K562 (cell line): ENCODE measurements at regions not wholly inside any gene's neighbourhood (a gene's known extent, or its start where the extent isn't known, plus 50 kb on each side); places are given as distances from the start of the nearest gene placed in this dataset.

Experiments
- ATAC-seq: fragments of 200-7000 bp; cut with Tn5 transposase; 3 replicates; pipeline ENCODE4 v1.9.1; 2020; ENCODE audit warnings: moderate library complexity
- BruUV-seq: library from RNA; stranded (reverse); fragments of 400-500 nt; replicated peaks from 2 replicates; lab custom pipeline; 2021; lab: Mats Ljungman, UMichigan
- CTCF ChIA-PET: fragments of 300-600 bp; formaldehyde crosslinking; extraction: SDS; loops from one replicate; lab custom pipeline; 2021; ENCODE audit warnings: low intra/inter-chr PET ratio; lab: Yijun Ruan, JAX
- POLR2A ChIA-PET: fragments of 300-600, 350-650 bp; sonication (Branson Sonifier 250); formaldehyde crosslinking; extraction: SDS; loops from one replicate; lab custom pipeline; 2021; ENCODE audit warnings: antibody characterized with exemption, inconsistent platforms; lab: Yijun Ruan, JAX
- DNase-seq, 4 experiments: peaks; one replicate each; pipeline versions ENCODE4 v3.0.0 to v3.0.0-alpha.2; 2011 to 2018; ENCODE audit warnings: low spot score in 3 of 4, mixed read lengths in 3 of 4; ENCODE audit errors: extremely low read depth in 1 of 4
- FAIRE-seq: peaks from 2 replicates; lab custom pipeline; 2011; peaks lifted over from hg19 to GRCh38; lab: Jason Lieb, UNC
- H2AFZ ChIP-seq: 2 replicates; pipeline ENCODE4 v1.6.0; 2011; ENCODE audit warnings: low read depth, low read length, control low read depth, inconsistent platforms
- H3K27ac ChIP-seq: fragments of 200-600 bp; 3 replicates; pipeline ENCODE4 v1.8.0; 2011; ENCODE audit warnings: low read depth, mild to moderate bottlenecking, control low read depth, inconsistent platforms, low read length, moderate library complexity, mixed read lengths; ENCODE audit errors: extremely low read depth
- H3K27me3 ChIP-seq, 2 experiments: fragments of 300-600 bp in 1 of 2; 2 replicates in 1 of 2; 3 replicates in 1 of 2; pipeline versions ENCODE4 v1.6.0 to v1.8.0; 2011; ENCODE audit warnings: inconsistent platforms in 2 of 2, low read length in 2 of 2, mild to moderate bottlenecking in 1 of 2, mixed read lengths in 1 of 2, moderate library complexity in 1 of 2; ENCODE audit not compliant: control insufficient read depth in 2 of 2, insufficient read depth in 2 of 2
- H3K36me3 ChIP-seq: fragments of 300-600 bp; 3 replicates; pipeline ENCODE4 v1.8.0; 2011; ENCODE audit warnings: mild to moderate bottlenecking, low read length, inconsistent platforms; ENCODE audit not compliant: control insufficient read depth, insufficient read depth
- H3K4me1 ChIP-seq, 2 experiments: fragments of 200-600 bp in 1 of 2; replicated peaks in 1 of 2; 2 replicates in 1 of 2; 3 replicates in 1 of 2; pipeline versions ENCODE4 v1.5.1 to v1.8.0; 2011; ENCODE audit warnings: inconsistent platforms in 2 of 2, low read length in 2 of 2, mild to moderate bottlenecking in 1 of 2, mixed read lengths in 1 of 2, moderate library complexity in 1 of 2; ENCODE audit not compliant: control insufficient read depth in 2 of 2, insufficient read depth in 2 of 2
- H3K4me2 ChIP-seq: 2 replicates; pipeline ENCODE4 v1.6.1; 2011; ENCODE audit warnings: low read length, control low read depth, inconsistent platforms, mixed read lengths; ENCODE audit not compliant: insufficient read depth
- H3K4me3 ChIP-seq: fragments of 200-600 bp; sonication (generic), shearing (Covaris generic); 2 replicates; pipeline ENCODE4 v1.5.1; 2016; ENCODE audit warnings: control low read depth, inconsistent platforms
- H3K79me2 ChIP-seq: fragments of 200-600 bp; 3 replicates; pipeline ENCODE4 v1.8.0; 2011; ENCODE audit warnings: low read length, inconsistent platforms; ENCODE audit not compliant: control insufficient read depth, insufficient read depth
- H3K9ac ChIP-seq, 2 experiments: 2 replicates each; pipeline versions ENCODE4 v1.6.0 to v1.6.1; 2011; ENCODE audit warnings: low read depth in 2 of 2, low read length in 2 of 2, control low read depth in 1 of 2, inconsistent platforms in 1 of 2, mild to moderate bottlenecking in 1 of 2, mixed read lengths in 1 of 2; ENCODE audit not compliant: insufficient read depth in 1 of 2
- H3K9me1 ChIP-seq: one replicate; pipeline ENCODE4 v1.6.0; 2011; ENCODE audit warnings: inconsistent platforms, mild to moderate bottlenecking, low read length, moderate library complexity; ENCODE audit not compliant: control insufficient read depth, insufficient read depth
- H3K9me3 ChIP-seq: replicated peaks from 2 replicates; pipeline ENCODE4 v1.5.1; 2011; ENCODE audit warnings: low read depth, low read length, inconsistent platforms; ENCODE audit not compliant: control insufficient read depth, insufficient read depth
- H4K20me1 ChIP-seq: replicated peaks from 2 replicates; pipeline ENCODE4 v1.6.1; 2011; ENCODE audit warnings: low read length, inconsistent platforms, mixed read lengths; ENCODE audit not compliant: control insufficient read depth, insufficient read depth
- ARHGAP35 ChIP-seq: fragments of 450-650 bp; IDR thresholded peaks from 2 replicates; pipeline ENCODE4 v1.6.1; 2018; ENCODE audit not compliant: partially characterized antibody
- CTCF ChIP-seq, 3 experiments: IDR thresholded peaks in 2 of 3; conservative IDR thresholded peaks in 1 of 3; 2 replicates each; pipeline ENCODE4 v1.5.1; 2011 to 2012; ENCODE audit warnings: low read length in 3 of 3, mild to moderate bottlenecking in 3 of 3, control low read depth in 2 of 3, improper control_type of control experiment in 1 of 3, inconsistent platforms in 1 of 3, low read depth in 1 of 3, mixed read lengths in 1 of 3, moderate library complexity in 1 of 3; ENCODE audit not compliant: insufficient read depth in 2 of 3
- EGR1 ChIP-seq: fragments of 450-650 bp; conservative IDR thresholded peaks from 2 replicates; pipeline ENCODE4 v1.6.1; 2017; ENCODE audit warnings: mild to moderate bottlenecking
- ESRRB ChIP-seq: fragments of 250-450 bp; sonication (Bioruptor Pico); IDR thresholded peaks from 2 replicates; pipeline ENCODE4 v1.5.0; 2020; ENCODE audit warnings: mild to moderate bottlenecking, moderate library complexity, borderline replicate concordance
- FOXP4 ChIP-seq: sonication (generic); formaldehyde crosslinking; IDR thresholded peaks from 2 replicates; pipeline ENCODE4 v1.8.0; 2022; ENCODE audit warnings: mild to moderate bottlenecking, missing genetic modification reagents, borderline replicate concordance
- FUS ChIP-seq: fragments of 200-400 bp; formaldehyde crosslinking; optimal IDR thresholded peaks from 2 replicates; pipeline ENCODE3; 2017; ENCODE audit warnings: low read depth, low read length
- GATA2 ChIP-seq: sonication (generic); formaldehyde crosslinking; IDR thresholded peaks from 2 replicates; pipeline ENCODE4 v1.4.0; 2020; ENCODE audit warnings: mild to moderate bottlenecking, missing genetic modification reagents
- MAZ ChIP-seq, 2 experiments: fragments of 450-650 bp in 1 of 2; sonication (generic) in 1 of 2; formaldehyde crosslinking; IDR thresholded peaks in 1 of 2; conservative IDR thresholded peaks in 1 of 2; 2 replicates each; pipeline versions ENCODE4 v1.4.0 to v1.5.0; 2020; ENCODE audit warnings: mild to moderate bottlenecking in 1 of 2, missing genetic modification reagents in 1 of 2
- MEIS2 ChIP-seq: fragments of 450-650 bp; IDR thresholded peaks from 2 replicates; pipeline ENCODE4 v1.6.1; 2014; ENCODE audit warnings: mild to moderate bottlenecking; ENCODE audit not compliant: partially characterized antibody
- NRF1 ChIP-seq, 2 experiments: fragments of 450-650 bp; IDR thresholded peaks in 1 of 2; conservative IDR thresholded peaks in 1 of 2; 2 replicates each; pipeline ENCODE4 v1.6.1; 2014; ENCODE audit warnings: mild to moderate bottlenecking in 2 of 2
- POLR2B ChIP-seq: fragments of 450-650 bp; IDR thresholded peaks from 2 replicates; pipeline ENCODE4 v1.6.1; 2018; ENCODE audit warnings: low read depth; ENCODE audit not compliant: partially characterized antibody
- RAD21 ChIP-seq, 2 experiments: fragments of 250-450 bp in 1 of 2; fragments of 450-650 bp in 1 of 2; sonication (Bioruptor Pico) in 1 of 2; formaldehyde crosslinking in 1 of 2; IDR thresholded peaks in 1 of 2; conservative IDR thresholded peaks in 1 of 2; 2 replicates each; pipeline versions ENCODE4 v1.4.0 to v1.8.0; 2020 to 2022; ENCODE audit warnings: mild to moderate bottlenecking in 2 of 2, moderate library complexity in 1 of 2
- RNF219 ChIP-seq: fragments of 250-450 bp; sonication (Bioruptor Pico); IDR thresholded peaks from 2 replicates; pipeline ENCODE4 v1.5.0; 2022; ENCODE audit warnings: mild to moderate bottlenecking
- SMARCE1 ChIP-seq: fragments of 450-650 bp; IDR thresholded peaks from 2 replicates; pipeline ENCODE4 v1.7.1; 2016; ENCODE audit warnings: mild to moderate bottlenecking
- TAF15 ChIP-seq: fragments of 200-400 bp; formaldehyde crosslinking; IDR thresholded peaks from 2 replicates; pipeline ENCODE4 v1.6.1; 2017; ENCODE audit warnings: mild to moderate bottlenecking, low read depth, low read length, moderate library complexity
- ZNF77 ChIP-seq: fragments of 250-450 bp; sonication (Bioruptor Pico); IDR thresholded peaks from 2 replicates; pipeline ENCODE4 v1.5.0; 2020
- WGBS: fragments of 100-300 bp; shearing (Covaris generic); methylation state at CpG from one replicate; pipeline ENCODE4 v1.1.6; 2016; ENCODE audit warnings: low coverage, mixed read lengths; ENCODE audit not compliant: insufficient coverage; ENCODE audit errors: missing lambda C conversion rate; 5-methylcytosine and 5-hydroxymethylcytosine counted together
- in situ Hi-C: fragments of 300-500 bp; cut with MboI; formaldehyde crosslinking; loops from 4 replicates; pipeline ENCODE4 v1.15.0; 2018; ENCODE audit warnings: inconsistent platforms, mixed read lengths
- intact Hi-C: fragments of 100-400 bp; cut with micrococcal nuclease; formaldehyde crosslinking; loops from 2 replicates; pipeline ENCODE4 v1.14.2; 2022

DNA sequence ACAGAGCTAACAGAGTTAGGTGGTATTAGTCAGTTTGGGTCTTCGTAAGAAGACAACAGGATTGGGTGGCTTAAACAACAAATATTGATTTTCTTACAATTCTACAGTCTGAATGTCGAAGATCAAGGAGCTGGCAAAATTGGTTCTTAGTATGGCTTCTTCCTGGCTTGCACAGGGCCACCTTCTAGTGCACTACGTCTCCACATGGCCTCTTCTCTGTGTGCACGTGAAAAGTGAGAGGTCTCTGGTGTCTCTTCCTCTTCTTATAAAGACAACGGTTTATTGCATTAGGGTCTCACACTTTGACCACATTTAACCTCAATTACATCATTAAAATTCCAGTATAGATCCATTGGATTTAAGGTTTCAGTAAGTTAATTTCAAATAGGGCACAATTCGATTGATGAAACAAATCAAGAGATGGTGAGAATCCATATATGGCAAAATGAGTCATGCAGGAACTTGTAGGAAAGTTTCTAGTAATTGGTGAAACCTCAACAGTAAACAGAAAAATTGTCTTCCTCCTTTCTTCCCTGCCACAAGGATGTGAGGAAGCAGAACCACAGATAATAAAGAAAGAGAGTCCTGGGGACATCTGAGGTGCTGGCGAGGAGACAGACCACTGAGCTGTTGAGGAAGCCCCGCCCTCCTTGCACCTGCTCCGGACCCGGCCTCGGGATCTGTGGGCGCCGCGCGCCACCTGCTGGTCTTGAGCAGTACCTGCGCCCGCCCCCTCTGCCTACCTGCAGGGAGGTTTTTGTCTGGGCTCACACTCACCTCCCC lies 846.7 kb downstream of the TMEM121 start:
- no peaks in the 10 kb centered on the region for H4K20me1 ChIP-seq
- H3K9me3 ChIP-seq, result no peaks in the 10 kb centered on the region
- H3K27ac ChIP-seq, result no peak overlapping the region
- no peak overlapping the region for H3K9ac ChIP-seq
- intact Hi-C loops (no loop called here), in situ Hi-C loops (no loop called here)
- ChIA-PET CTCF (no interaction called here), POLR2A (no interaction called here)
- BruUV-seq, result no TSS peak
- TF ChIP-seq TAF15 (no peak), SMARCE1 (no peak), FOXP4 (CRISPR knock-in tag) (no peak), GATA2 (CRISPR knock-in tag) (no peak), NRF1 (conservative IDR thresholded peaks at IDR 0.05 in 1 of 2, IDR thresholded peaks at IDR 0.05 in 1 of 2) (peak in 1 of 2 experiments; percentile 28; a peak in 1 of 4 replicates), CTCF (IDR thresholded peaks at IDR 0.05 in 2 of 3, conservative IDR thresholded peaks at IDR 0.05 in 1 of 3; ENCODE audit: insufficient read depth in 2 of 3, low read depth in 1 of 3, low read length in 3 of 3) (peak; percentile 70 to 78 (median 70)), ESRRB (CRISPR knock-in tag) (no peak), RNF219 (CRISPR knock-in tag) (no peak), RAD21 (CRISPR knock-in tag; conservative IDR thresholded peaks at IDR 0.05 in 1 of 2, IDR thresholded peaks at IDR 0.05 in 1 of 2) (peak; percentile 27 to 58), ARHGAP35 (no peak), EGR1 (0 out of 2 replicates have a peak, but pooled peaks have one; percentile 12), MAZ (CRISPR knock-in tag; conservative IDR thresholded peaks at IDR 0.05 in 1 of 2, IDR thresholded peaks at IDR 0.05 in 1 of 2) (peak in 1 of 2 experiments; percentile 39; a peak in 1 of 4 replicates), FUS (no peak), ZNF77 (no peak), POLR2B (no peak), MEIS2 (no peak)
- H3K36me3 ChIP-seq, result no peaks in the 10 kb centered on the region
- no peak overlapping the region for H3K4me2 ChIP-seq
- H3K4me1 ChIP-seq, result no peaks in the 10 kb centered on the region
- no peak overlapping the region for H2AFZ ChIP-seq
- 6% methylated on average over 15 of the region's 17 CpGs for WGBS
- DNase-seq (peak; percentile 67 to 79 (median 76)), ATAC-seq (peak; percentile 97), FAIRE-seq (no peak)
- H3K27me3 ChIP-seq, result no peaks in the 10 kb centered on the region
- no peaks in the 10 kb centered on the region for H3K79me2 ChIP-seq
- H3K4me3 ChIP-seq, result no peak overlapping the region
- no peaks in the 10 kb centered on the region for H3K9me1 ChIP-seq
